SU-DHL-6 (cell line): ENCODE measurements at regions not wholly inside any gene's neighbourhood (a gene's known extent, or its start where the extent isn't known, plus 50 kb on each side); places are given as distances from the start of the nearest gene placed in this dataset.
"Not testable (repeated sequence)": the region's sequence is repeated elsewhere in the genome, so short reads cannot be mapped to it uniquely, and the experiment has no call there.

Experiments used
- H2AFZ ChIP-seq: fragments of 200-600 bp; sonication (generic); 2 replicates; pipeline ENCODE4 v1.6.1; 2014; ENCODE audit warnings: low read depth, mild to moderate bottlenecking, moderate library complexity, mixed read lengths, antibody characterized with exemption, low read length; ENCODE audit not compliant: severe bottlenecking
- H3F3A ChIP-seq: fragments of 200-600 bp; shearing (Covaris generic); 2 replicates; pipeline ENCODE4 v1.6.0; 2016; ENCODE audit warnings: antibody characterized with exemption, mild to moderate bottlenecking; ENCODE audit not compliant: insufficient read depth
- H3K27ac ChIP-seq: fragments of 200-600 bp; sonication (generic); 2 replicates; pipeline ENCODE4 v1.5.1; 2016; ENCODE audit warnings: low read depth, mild to moderate bottlenecking, low read length, moderate library complexity, mixed read lengths
- H3K27me3 ChIP-seq: fragments of 200-600 bp; sonication (generic), shearing (Covaris generic); 2 replicates; pipeline ENCODE4 v1.6.0; 2014; ENCODE audit warnings: mild to moderate bottlenecking, low read length
- H3K36me3 ChIP-seq: fragments of 200-600 bp; sonication (generic); 2 replicates; pipeline ENCODE4 v1.6.1; 2014; ENCODE audit warnings: mild to moderate bottlenecking, low read length, mixed read lengths
- H3K4me2 ChIP-seq: fragments of 300-600, 200-600 bp; shearing (Covaris generic), sonication (generic); 2 replicates; pipeline ENCODE4 v1.6.0; 2014; ENCODE audit warnings: low read length, low read depth, mild to moderate bottlenecking; ENCODE audit not compliant: poor library complexity, severe bottlenecking
- H3K4me3 ChIP-seq: fragments of 200-600 bp; sonication (generic); 2 replicates; pipeline ENCODE4 v1.5.1; 2014; ENCODE audit warnings: antibody characterized with exemption, low read length, mild to moderate bottlenecking, mixed read lengths; ENCODE audit not compliant: insufficient read depth, poor library complexity, severe bottlenecking
- H3K79me2 ChIP-seq: fragments of 200-600 bp; sonication (generic); 2 replicates; pipeline ENCODE4 v1.6.1; 2014; ENCODE audit warnings: mild to moderate bottlenecking, low read length, moderate library complexity; ENCODE audit not compliant: insufficient read depth
- H3K9ac ChIP-seq: fragments of 200-600 bp; sonication (generic); 2 replicates; pipeline ENCODE4 v1.7.0; 2014; ENCODE audit warnings: mild to moderate bottlenecking, low read length
- H3K9me2 ChIP-seq: fragments of 200-600 bp; sonication (generic); replicated peaks from 2 replicates; pipeline ENCODE4 v1.6.1; 2014; ENCODE audit warnings: low read length; ENCODE audit not compliant: insufficient read depth
- H3K9me3 ChIP-seq: fragments of 200-600 bp; sonication (generic); 2 replicates; pipeline ENCODE4 v1.6.1; 2014; ENCODE audit warnings: low read length, mixed read lengths; ENCODE audit not compliant: insufficient read depth
- H4K20me1 ChIP-seq: fragments of 200-600 bp; sonication (generic); 2 replicates; pipeline ENCODE4 v1.6.1; 2014; ENCODE audit warnings: low read depth, mild to moderate bottlenecking, antibody characterized with exemption, low read length, moderate library complexity, mixed read lengths

- H3K9me2 ChIP-seq, H3K4me2 ChIP-seq, H3K79me2 ChIP-seq, H3F3A ChIP-seq, H3K4me3 ChIP-seq, H3K9ac ChIP-seq, H3K9me3 ChIP-seq, H3K27me3 ChIP-seq, H3K27ac ChIP-seq, H2AFZ ChIP-seq, H4K20me1 ChIP-seq, H3K36me3 ChIP-seq: not testable (repeated sequence)
These were observed 73.2 kb upstream of the PLGLB2 start for GRCh38 chr2:87674729-87675128.

GRCh38 chr2:87675487-87675886 lies 72.4 kb upstream of the PLGLB2 start:
- H4K20me1 ChIP-seq, H2AFZ ChIP-seq, H3K4me2 ChIP-seq, H3K79me2 ChIP-seq, H3K27me3 ChIP-seq, H3K36me3 ChIP-seq, H3K9me3 ChIP-seq, H3K4me3 ChIP-seq, H3K9me2 ChIP-seq, H3K27ac ChIP-seq, H3F3A ChIP-seq, H3K9ac ChIP-seq: not testable (repeated sequence)

GRCh38 chr2:87677421-87677923 lies 70.4 kb upstream of the PLGLB2 start:
- not testable (repeated sequence) for H2AFZ ChIP-seq, H3K27ac ChIP-seq

GRCh38 chr2:87678742-87679173 lies 69.1 kb upstream of the PLGLB2 start:
- not testable (repeated sequence) for H3K36me3 ChIP-seq, H2AFZ ChIP-seq, H3K27ac ChIP-seq, H3K9ac ChIP-seq, H3K9me2 ChIP-seq, H3K4me2 ChIP-seq, H3K4me3 ChIP-seq, H3F3A ChIP-seq, H4K20me1 ChIP-seq, H3K79me2 ChIP-seq, H3K9me3 ChIP-seq, H3K27me3 ChIP-seq

More at GRCh38 chr2:87677421-87677923, 70.4 kb upstream of the PLGLB2 start:
- H3K9me3 ChIP-seq, H3K4me2 ChIP-seq, H3K79me2 ChIP-seq, H4K20me1 ChIP-seq, H3K27me3 ChIP-seq, H3K9ac ChIP-seq, H3F3A ChIP-seq, H3K4me3 ChIP-seq, H3K36me3 ChIP-seq, H3K9me2 ChIP-seq: not testable (repeated sequence)

- not testable (repeated sequence) for H3K9ac ChIP-seq, H3K4me2 ChIP-seq, H3K9me3 ChIP-seq, H2AFZ ChIP-seq, H4K20me1 ChIP-seq, H3K36me3 ChIP-seq, H3F3A ChIP-seq, H3K79me2 ChIP-seq, H3K27ac ChIP-seq, H3K4me3 ChIP-seq, H3K9me2 ChIP-seq, H3K27me3 ChIP-seq
These were observed 67.9 kb upstream of the PLGLB2 start for GRCh38 chr2:87679950-87680349.

GRCh38 chr2:87680691-87681090 lies 67.2 kb upstream of the PLGLB2 start:
- H3K9me3 ChIP-seq, H2AFZ ChIP-seq, H3K79me2 ChIP-seq, H3K9me2 ChIP-seq, H3K4me3 ChIP-seq, H3K36me3 ChIP-seq, H3K27me3 ChIP-seq, H3F3A ChIP-seq, H3K4me2 ChIP-seq, H3K9ac ChIP-seq, H3K27ac ChIP-seq, H4K20me1 ChIP-seq: not testable (repeated sequence)

- not testable (repeated sequence) for H3K4me2 ChIP-seq, H2AFZ ChIP-seq, H3K27me3 ChIP-seq, H4K20me1 ChIP-seq, H3K9me3 ChIP-seq, H3K36me3 ChIP-seq, H3K79me2 ChIP-seq, H3K4me3 ChIP-seq, H3K9ac ChIP-seq, H3F3A ChIP-seq, H3K27ac ChIP-seq, H3K9me2 ChIP-seq
These were observed 64.4 kb upstream of the PLGLB2 start for GRCh38 chr2:87683451-87683850.

- not testable (repeated sequence) for H2AFZ ChIP-seq, H3K27ac ChIP-seq, H3F3A ChIP-seq, H3K27me3 ChIP-seq, H3K4me2 ChIP-seq, H3K9me3 ChIP-seq, H3K9ac ChIP-seq, H3K4me3 ChIP-seq, H4K20me1 ChIP-seq, H3K36me3 ChIP-seq, H3K79me2 ChIP-seq, H3K9me2 ChIP-seq
These were observed 63.9 kb upstream of the PLGLB2 start for GRCh38 chr2:87683961-87684360.
